Sigmoid colon (tissue), 4 donors: ENCODE measurements at regions not wholly inside any gene's neighbourhood (a gene's known extent, or its start where the extent isn't known, plus 50 kb on each side); places are given as distances from the start of the nearest gene placed in this dataset.

ENCODE experiments used
- POLR2A ChIP-seq, 2 donors: fragments of 450-650 bp; IDR thresholded peaks; one replicate each; pipeline ENCODE4 v1.6.1; 2016; ENCODE audit warnings: antibody characterized with exemption in 2 of 2, mild to moderate bottlenecking in 2 of 2, moderate library complexity in 2 of 2
- POLR2AphosphoS5 ChIP-seq, 4 donors: sonication (generic); formaldehyde crosslinking; IDR thresholded peaks; one replicate each; pipeline ENCODE4 v1.6.1; 2017; ENCODE audit warnings: antibody characterized with exemption in 4 of 4
- TF ChIP-seq, protein P1 (sequence below), 4 experiments: fragments of 450-650 bp in 3 of 4; fragments of 200-600 bp in 1 of 4; IDR thresholded peaks; one replicate each; pipeline ENCODE4 v1.5.1; 2016 to 2019; ENCODE audit warnings: antibody characterized with exemption in 4 of 4, mild to moderate bottlenecking in 3 of 4, moderate library complexity in 2 of 4

GRCh38 chr2:79383681-79384080 is 129.2 kb upstream of the CTNNA2 start:
- no peak for TF ChIP-seq POLR2AphosphoS5 (IDR thresholded peaks at IDR 0.05)
- TF ChIP-seq POLR2A (IDR thresholded peaks at IDR 0.05): no peak
- TF ChIP-seq, protein P1, sequence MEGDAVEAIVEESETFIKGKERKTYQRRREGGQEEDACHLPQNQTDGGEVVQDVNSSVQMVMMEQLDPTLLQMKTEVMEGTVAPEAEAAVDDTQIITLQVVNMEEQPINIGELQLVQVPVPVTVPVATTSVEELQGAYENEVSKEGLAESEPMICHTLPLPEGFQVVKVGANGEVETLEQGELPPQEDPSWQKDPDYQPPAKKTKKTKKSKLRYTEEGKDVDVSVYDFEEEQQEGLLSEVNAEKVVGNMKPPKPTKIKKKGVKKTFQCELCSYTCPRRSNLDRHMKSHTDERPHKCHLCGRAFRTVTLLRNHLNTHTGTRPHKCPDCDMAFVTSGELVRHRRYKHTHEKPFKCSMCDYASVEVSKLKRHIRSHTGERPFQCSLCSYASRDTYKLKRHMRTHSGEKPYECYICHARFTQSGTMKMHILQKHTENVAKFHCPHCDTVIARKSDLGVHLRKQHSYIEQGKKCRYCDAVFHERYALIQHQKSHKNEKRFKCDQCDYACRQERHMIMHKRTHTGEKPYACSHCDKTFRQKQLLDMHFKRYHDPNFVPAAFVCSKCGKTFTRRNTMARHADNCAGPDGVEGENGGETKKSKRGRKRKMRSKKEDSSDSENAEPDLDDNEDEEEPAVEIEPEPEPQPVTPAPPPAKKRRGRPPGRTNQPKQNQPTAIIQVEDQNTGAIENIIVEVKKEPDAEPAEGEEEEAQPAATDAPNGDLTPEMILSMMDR (IDR thresholded peaks at IDR 0.05): no peak
